ENCODE measurements at regions not wholly inside any gene's neighbourhood (a gene's known extent, or its start where the extent isn't known, plus 50 kb on each side); places are given as distances from the start of the nearest gene placed in this dataset.

- Histone ChIP-seq H3K9me2 (ENCODE audit: insufficient read depth) (no peaks in the 10 kb centered on the region), H2AFZ (no peak overlapping the region), H3K27me3 (ENCODE audit: insufficient read depth, low read depth) (no peaks in the 10 kb centered on the region), H3K36me3 (ENCODE audit: low read depth) (no peaks in the 10 kb centered on the region), H3K4me2 (no peak overlapping the region), H3K4me3 (no peak overlapping the region), H3K27ac (no peak overlapping the region), H3K9me3 (ENCODE audit: insufficient read depth, low read depth) (no peaks in the 10 kb centered on the region), H3K4me1 (replicated peaks; ENCODE audit: insufficient read depth) (peaks cover 14% of the 10 kb centered on the region; the same call in 1 of the 2 replicates), H3F3A (ENCODE audit: insufficient read depth, low read depth) (peaks cover under 1% of the 10 kb centered on the region; the same call in 1 of the 2 replicates), H3K79me2 (ENCODE audit: low read depth) (no peaks in the 10 kb centered on the region), H4K20me1 (ENCODE audit: insufficient read depth) (no peaks in the 10 kb centered on the region)
- CTCF ChIA-PET = no interaction called here
- intact Hi-C loops (cut with micrococcal nuclease; ENCODE audit: unreplicated experiment) = no loop called here
- no TSS peak for BruUV-seq (replicated peaks)
- DNase-seq = no peak
- TF ChIP-seq CTCF (conservative IDR thresholded peaks at IDR 0.05) = no peak
- TF ChIP-seq EZH2 (IDR thresholded peaks at IDR 0.05; ENCODE audit: low read depth) = no peak
- POLR2A ChIA-PET (ENCODE audit: unreplicated experiment) = no interaction called here
Measured at GRCh38 chr6:43917878-43918382, 147.9 kb downstream of the VEGFA start.

GRCh38 chr6:43916924-43917877 lies 147.2 kb downstream of the VEGFA start:
- TF ChIP-seq CTCF (conservative IDR thresholded peaks at IDR 0.05) = no peak
- no peak for TF ChIP-seq EZH2 (IDR thresholded peaks at IDR 0.05; ENCODE audit: low read depth)
- intact Hi-C loops (cut with micrococcal nuclease; ENCODE audit: unreplicated experiment) = no loop called here
- DNase-seq = no peak
- BruUV-seq (replicated peaks) = no TSS peak
- ChIA-PET POLR2A (ENCODE audit: unreplicated experiment) (no interaction called here), CTCF (no interaction called here)
- H4K20me1 ChIP-seq (ENCODE audit: insufficient read depth) = no peaks in the 10 kb centered on the region
- H3K27me3 ChIP-seq (ENCODE audit: insufficient read depth, low read depth) = no peaks in the 10 kb centered on the region
- no peaks in the 10 kb centered on the region for H3K9me3 ChIP-seq (ENCODE audit: insufficient read depth, low read depth)
- no peaks in the 10 kb centered on the region for H3F3A ChIP-seq (ENCODE audit: insufficient read depth, low read depth)
- no peak overlapping the region for H3K4me2 ChIP-seq
- H3K4me3 ChIP-seq = no peak overlapping the region
- no peaks in the 10 kb centered on the region for H3K36me3 ChIP-seq (ENCODE audit: low read depth)
- H3K9me2 ChIP-seq (ENCODE audit: insufficient read depth) = no peaks in the 10 kb centered on the region
- no peaks in the 10 kb centered on the region for H3K79me2 ChIP-seq (ENCODE audit: low read depth)
- H3K4me1 ChIP-seq (replicated peaks; ENCODE audit: insufficient read depth) = 0 out of 2 replicates have a peak, but pooled peaks cover 13% of the 10 kb centered on the region
- no peak overlapping the region for H3K27ac ChIP-seq
- H2AFZ ChIP-seq = no peak overlapping the region

GRCh38 chr6:43915986-43916923 lies 146.2 kb downstream of the VEGFA start:
- Histone ChIP-seq H3K9me3 (ENCODE audit: insufficient read depth, low read depth) (no peaks in the 10 kb centered on the region), H3K4me3 (no peak overlapping the region), H3K79me2 (ENCODE audit: low read depth) (no peaks in the 10 kb centered on the region), H3K36me3 (ENCODE audit: low read depth) (no peaks in the 10 kb centered on the region), H3K27ac (no peak overlapping the region), H2AFZ (no peak overlapping the region), H3K4me2 (no peak overlapping the region), H3K4me1 (replicated peaks; ENCODE audit: insufficient read depth) (peaks cover 17% of the 10 kb centered on the region), H4K20me1 (ENCODE audit: insufficient read depth) (no peaks in the 10 kb centered on the region), H3F3A (ENCODE audit: insufficient read depth, low read depth) (no peaks in the 10 kb centered on the region), H3K27me3 (ENCODE audit: insufficient read depth, low read depth) (no peaks in the 10 kb centered on the region), H3K9me2 (ENCODE audit: insufficient read depth) (no peaks in the 10 kb centered on the region)
- TF ChIP-seq CTCF (conservative IDR thresholded peaks at IDR 0.05) (no peak), EZH2 (IDR thresholded peaks at IDR 0.05; ENCODE audit: low read depth) (no peak)
- CTCF ChIA-PET = no interaction called here
- POLR2A ChIA-PET (ENCODE audit: unreplicated experiment) = no interaction called here
- intact Hi-C loops (cut with micrococcal nuclease; ENCODE audit: unreplicated experiment) = no loop called here
- DNase-seq = no peak
- no TSS peak for BruUV-seq (replicated peaks)

Measured in PC-9 (cell line).